PFSK-1 (cell line): ENCODE measurements at regions not wholly inside any gene's neighbourhood (a gene's known extent, or its start where the extent isn't known, plus 50 kb on each side); places are given as distances from the start of the nearest gene placed in this dataset.

ENCODE experiments used
- FOXP2 ChIP-seq: optimal IDR thresholded peaks from 2 replicates; pipeline ENCODE3; 2011; ENCODE audit warnings: borderline replicate concordance, control low read depth, inconsistent platforms; ENCODE audit not compliant: insufficient read depth; ENCODE audit errors: extremely low read length, extremely low read depth
- POLR2AphosphoS5 ChIP-seq: IDR thresholded peaks from 2 replicates; pipeline ENCODE4 v1.6.1; 2012; ENCODE audit warnings: low read depth, mild to moderate bottlenecking, control low read depth, low read length, moderate library complexity
- SIN3A ChIP-seq: IDR thresholded peaks from 2 replicates; pipeline ENCODE4 v1.6.1; 2012; ENCODE audit warnings: mild to moderate bottlenecking, low read length, moderate library complexity, borderline replicate concordance; ENCODE audit not compliant: insufficient read depth
- TAF1 ChIP-seq: IDR thresholded peaks from 2 replicates; pipeline ENCODE4 v1.6.1; 2012; ENCODE audit warnings: low read length, control low read depth, borderline replicate concordance; ENCODE audit not compliant: insufficient read depth
- TF ChIP-seq, protein P1 (sequence below), 2 experiments: IDR thresholded peaks; 2 replicates each; pipeline versions ENCODE4 v1.6.1 to v1.8.0; 2011 to 2012; ENCODE audit warnings: low read depth in 2 of 2, low read length in 2 of 2, control low read depth in 1 of 2, inconsistent platforms in 1 of 2, mild to moderate bottlenecking in 1 of 2, moderate library complexity in 1 of 2; ENCODE audit not compliant: insufficient read depth in 1 of 2

GRCh38 chr11:38680746-38681145, 2082.7 kb upstream of the RAG2 start:
- TF ChIP-seq SIN3A (no peak), FOXP2 (no peak), POLR2AphosphoS5 (no peak), TAF1 (no peak)
- TF ChIP-seq, protein P1, sequence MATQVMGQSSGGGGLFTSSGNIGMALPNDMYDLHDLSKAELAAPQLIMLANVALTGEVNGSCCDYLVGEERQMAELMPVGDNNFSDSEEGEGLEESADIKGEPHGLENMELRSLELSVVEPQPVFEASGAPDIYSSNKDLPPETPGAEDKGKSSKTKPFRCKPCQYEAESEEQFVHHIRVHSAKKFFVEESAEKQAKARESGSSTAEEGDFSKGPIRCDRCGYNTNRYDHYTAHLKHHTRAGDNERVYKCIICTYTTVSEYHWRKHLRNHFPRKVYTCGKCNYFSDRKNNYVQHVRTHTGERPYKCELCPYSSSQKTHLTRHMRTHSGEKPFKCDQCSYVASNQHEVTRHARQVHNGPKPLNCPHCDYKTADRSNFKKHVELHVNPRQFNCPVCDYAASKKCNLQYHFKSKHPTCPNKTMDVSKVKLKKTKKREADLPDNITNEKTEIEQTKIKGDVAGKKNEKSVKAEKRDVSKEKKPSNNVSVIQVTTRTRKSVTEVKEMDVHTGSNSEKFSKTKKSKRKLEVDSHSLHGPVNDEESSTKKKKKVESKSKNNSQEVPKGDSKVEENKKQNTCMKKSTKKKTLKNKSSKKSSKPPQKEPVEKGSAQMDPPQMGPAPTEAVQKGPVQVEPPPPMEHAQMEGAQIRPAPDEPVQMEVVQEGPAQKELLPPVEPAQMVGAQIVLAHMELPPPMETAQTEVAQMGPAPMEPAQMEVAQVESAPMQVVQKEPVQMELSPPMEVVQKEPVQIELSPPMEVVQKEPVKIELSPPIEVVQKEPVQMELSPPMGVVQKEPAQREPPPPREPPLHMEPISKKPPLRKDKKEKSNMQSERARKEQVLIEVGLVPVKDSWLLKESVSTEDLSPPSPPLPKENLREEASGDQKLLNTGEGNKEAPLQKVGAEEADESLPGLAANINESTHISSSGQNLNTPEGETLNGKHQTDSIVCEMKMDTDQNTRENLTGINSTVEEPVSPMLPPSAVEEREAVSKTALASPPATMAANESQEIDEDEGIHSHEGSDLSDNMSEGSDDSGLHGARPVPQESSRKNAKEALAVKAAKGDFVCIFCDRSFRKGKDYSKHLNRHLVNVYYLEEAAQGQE (IDR thresholded peaks at IDR 0.05; ENCODE audit: insufficient read depth in 1 of 2, low read depth in 2 of 2, low read length in 2 of 2) = no peak
